Stimulated activated CD8-positive, alpha-beta memory T cell treated with anti-CD3 and anti-CD28 coated beads, Interleukin-2, amount 100 ng/mL, for 1 hour (primary cell): ENCODE measurements at regions not wholly inside any gene's neighbourhood (a gene's known extent, or its start where the extent isn't known, plus 50 kb on each side); places are given as distances from the start of the nearest gene placed in this dataset.

Experiments used
- DNase-seq, 2 donors: peaks; one replicate each; pipeline ENCODE4 v3.0.0-alpha.2; 2020; ENCODE audit warnings: low read depth in 2 of 2

- no peak for DNase-seq
Measured at GRCh38 chr6:43950051-43950605, 177.1 kb downstream of the MRPL14 start.

DNA sequence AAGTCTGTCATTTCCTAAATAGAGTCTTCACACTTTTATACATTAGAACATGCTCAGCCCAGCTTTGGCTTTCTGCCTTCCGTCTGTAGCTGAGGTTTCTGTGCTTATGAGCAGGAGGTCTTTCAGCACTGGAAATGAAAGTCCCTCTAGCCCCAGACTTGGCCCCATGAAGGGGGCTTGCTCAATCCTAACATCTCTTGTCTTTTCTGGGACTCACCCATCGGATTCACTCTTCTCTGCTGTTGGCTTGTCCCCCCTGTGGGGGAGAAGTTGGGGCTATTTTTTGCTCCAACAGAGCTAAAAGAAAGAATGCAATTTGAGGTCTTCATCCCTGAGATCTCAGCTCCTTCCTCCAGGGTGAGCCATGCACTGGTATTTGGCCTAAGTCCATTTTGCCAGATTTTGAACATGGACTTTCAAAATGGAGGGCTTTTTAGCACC, 177.7 kb downstream of the MRPL14 start:
- no peak for DNase-seq

DNA sequence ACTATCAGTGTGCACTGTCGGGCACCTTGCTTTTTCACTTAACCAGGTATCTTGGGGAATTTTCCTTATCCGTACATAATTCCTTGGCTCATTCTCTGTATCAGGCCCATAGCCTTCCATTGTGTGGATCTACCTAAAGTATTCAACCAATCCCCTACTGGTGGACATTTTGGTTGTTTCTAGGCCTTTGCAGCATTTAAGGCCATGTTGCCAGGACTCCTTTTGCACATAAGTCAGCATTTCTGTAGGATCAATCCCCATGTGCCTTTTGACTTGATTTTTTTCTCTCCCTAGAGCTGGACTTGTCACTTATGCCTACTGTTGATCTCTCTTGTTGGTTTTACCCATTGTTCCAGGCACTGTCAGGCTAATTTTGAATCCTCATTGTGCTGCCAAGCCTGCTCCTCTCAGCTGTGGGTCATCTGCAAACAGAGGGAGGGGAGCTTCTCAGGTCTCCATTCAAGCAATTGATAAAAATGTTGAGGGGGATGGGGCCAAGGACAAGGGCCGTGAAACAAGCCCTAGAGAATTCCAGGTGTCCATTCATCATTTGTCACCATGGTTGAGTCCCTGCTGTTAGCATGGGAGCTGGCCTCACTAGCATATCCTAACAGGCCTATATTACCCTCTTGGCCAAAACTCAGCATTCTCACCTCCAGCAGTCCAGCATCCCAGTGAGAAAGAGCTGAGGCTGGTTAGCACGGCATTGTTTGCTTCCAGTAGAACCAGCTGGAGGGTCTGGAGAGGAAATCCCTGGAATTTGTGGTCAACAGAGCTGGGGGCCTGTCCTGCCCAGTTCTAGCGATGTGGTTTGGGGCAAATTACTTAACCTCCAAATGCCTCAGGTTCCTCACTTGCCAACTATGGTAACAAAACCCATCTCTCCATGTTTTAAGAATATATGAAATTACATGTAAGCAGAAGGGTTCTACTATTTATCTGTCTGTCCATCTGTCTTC, 178.4 kb downstream of the MRPL14 start:
- no peak for DNase-seq

DNA sequence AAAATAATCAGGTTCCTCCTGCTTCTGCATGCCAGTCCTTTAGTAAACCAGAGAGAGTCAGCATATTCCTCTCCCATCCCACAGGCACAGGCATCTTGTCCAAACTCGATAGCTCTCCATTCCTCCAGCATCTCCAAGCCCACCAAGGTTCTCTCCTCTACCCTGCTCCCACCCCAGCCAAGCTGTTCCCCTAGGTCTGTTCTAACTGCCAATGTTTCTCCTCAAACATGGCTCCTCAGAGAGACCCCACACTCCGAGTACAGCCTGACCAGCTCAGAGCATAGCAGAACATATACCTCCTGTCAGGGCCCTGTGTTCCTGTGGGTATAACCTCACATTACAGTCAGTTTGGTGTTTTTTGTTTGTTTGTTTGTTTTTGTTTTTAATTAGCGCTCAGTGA, 177.8 kb downstream of the VEGFA start:
- DNase-seq: no peak

- no peak for DNase-seq
Measured at GRCh38 chr6:43946641-43947363, 176.8 kb downstream of the VEGFA start.

DNA sequence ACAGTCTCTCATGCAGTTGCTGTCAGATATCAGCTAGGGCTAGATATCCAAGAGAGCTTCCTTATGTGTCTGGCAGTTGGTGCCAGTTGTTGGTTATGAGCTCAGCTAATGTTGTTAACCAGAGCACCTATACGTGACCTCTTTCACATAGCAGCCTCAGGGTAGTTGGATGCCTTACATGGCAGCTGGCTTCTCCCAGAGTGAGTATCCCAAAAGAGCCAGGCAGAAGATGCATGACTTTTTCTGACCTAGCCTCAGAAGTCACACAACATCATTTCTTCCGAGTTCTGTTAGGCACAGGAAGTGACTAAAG, 175.7 kb downstream of the VEGFA start:
- no peak for DNase-seq

DNA sequence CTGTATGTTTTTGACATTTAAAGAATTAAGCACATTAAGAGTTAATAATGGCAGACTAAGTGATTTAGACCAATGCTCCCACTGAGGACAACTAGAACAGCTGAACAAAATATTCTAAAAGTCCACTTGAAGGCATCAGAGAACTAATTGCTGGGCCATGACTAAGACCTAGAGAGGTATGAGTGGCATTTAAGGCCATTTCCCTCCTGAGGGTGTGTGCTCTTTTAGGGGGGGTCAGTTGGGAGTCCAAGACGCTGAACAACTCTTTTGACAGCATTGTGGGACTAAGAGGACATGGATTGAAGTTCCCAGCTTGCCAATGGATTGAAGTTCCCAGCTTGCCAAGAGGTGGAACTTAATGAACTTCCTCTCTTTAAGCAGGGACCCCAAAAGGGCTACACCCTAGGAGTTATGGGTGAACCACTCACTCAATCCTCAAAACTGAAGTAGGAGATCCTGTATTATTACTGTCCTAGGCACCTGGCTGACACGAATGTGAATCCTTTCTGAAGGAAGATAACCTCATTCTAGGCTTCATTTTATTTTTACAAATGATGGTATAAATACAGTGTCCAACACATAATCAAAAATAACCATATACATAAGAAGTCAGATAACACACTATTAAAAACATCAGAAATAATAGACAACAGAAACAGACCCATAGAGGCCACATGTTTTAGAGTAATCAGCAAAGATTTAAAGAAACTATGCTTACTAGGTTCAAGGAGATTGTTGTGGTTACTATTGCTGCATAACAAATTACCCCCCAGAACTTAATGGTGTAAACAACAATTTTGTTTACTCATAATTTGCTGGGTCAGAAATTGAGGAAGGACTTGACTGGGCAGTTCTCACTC, 175.1 kb downstream of the VEGFA start:
- no peak for DNase-seq

- DNase-seq: no peak
Measured at GRCh38 chr6:43943781-43944250, 173.8 kb downstream of the VEGFA start.

GRCh38 chr6:43943099-43943766, 173.2 kb downstream of the VEGFA start:
- DNase-seq: no peak

DNA sequence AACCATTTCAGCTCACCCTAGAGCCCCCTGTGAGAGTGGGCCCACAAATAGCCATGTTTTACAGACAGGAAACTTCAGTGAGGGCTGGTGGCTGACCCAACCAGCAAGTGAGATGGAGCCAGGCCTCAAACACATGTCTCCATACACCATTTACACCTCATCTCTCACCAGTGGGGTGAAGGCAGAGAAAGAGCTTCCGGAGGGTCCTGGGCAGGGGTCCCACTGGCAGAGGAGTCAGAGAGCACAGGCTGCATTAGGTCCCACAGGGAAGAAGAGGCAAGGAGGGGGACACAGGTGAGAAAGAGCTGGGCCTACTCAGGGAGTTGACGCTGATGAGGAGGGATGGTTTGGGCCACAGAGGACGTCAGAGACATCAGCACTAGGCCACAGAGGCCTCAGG, 172.6 kb downstream of the VEGFA start:
- no peak for DNase-seq

DNA sequence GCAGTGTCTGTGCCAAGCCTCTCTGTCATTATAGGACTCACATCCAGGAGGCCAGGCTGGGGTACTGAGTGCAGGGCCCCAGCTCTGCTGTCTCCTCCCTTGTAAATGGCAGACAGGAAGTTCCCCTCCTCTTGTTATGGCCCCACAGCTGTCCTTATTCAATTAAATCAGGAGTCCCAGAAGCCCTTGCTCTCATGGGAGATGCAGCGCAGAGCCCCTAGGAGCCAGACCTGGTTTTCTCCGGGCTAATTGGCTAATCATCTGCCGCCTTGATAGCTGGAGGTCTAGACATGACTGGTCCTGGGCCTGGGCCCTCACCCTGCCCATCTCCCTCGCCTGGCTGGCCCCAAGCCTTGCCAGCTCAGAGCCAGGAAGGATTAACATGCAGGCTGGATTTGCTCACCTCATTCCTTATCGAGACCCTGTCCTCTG, 172.0 kb downstream of the VEGFA start:
- DNase-seq: no peak

- DNase-seq: no peak
Measured at GRCh38 chr6:43941174-43941573, 171.2 kb downstream of the VEGFA start.

GRCh38 chr6:43940393-43941087, 170.5 kb downstream of the VEGFA start:
- DNase-seq: no peak

DNA sequence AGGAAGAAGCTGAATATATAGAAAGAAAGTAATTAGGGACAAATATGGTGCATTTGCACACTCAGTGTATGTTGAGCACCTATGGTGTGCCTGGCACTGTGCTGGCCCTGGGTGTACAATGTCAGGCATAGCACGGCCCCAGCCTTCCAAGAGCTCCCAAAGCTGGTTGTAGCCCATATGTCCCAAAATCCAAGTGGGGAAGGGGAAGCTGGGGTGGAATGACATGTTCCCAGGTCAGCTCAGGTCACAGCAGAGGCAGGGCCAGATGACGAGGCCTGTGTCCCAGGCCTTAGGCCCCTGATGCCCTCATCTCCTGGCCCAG, 170.0 kb downstream of the VEGFA start:
- no peak for DNase-seq

GRCh38 chr6:43939281-43940070, 169.5 kb downstream of the VEGFA start:
- no peak for DNase-seq

DNA sequence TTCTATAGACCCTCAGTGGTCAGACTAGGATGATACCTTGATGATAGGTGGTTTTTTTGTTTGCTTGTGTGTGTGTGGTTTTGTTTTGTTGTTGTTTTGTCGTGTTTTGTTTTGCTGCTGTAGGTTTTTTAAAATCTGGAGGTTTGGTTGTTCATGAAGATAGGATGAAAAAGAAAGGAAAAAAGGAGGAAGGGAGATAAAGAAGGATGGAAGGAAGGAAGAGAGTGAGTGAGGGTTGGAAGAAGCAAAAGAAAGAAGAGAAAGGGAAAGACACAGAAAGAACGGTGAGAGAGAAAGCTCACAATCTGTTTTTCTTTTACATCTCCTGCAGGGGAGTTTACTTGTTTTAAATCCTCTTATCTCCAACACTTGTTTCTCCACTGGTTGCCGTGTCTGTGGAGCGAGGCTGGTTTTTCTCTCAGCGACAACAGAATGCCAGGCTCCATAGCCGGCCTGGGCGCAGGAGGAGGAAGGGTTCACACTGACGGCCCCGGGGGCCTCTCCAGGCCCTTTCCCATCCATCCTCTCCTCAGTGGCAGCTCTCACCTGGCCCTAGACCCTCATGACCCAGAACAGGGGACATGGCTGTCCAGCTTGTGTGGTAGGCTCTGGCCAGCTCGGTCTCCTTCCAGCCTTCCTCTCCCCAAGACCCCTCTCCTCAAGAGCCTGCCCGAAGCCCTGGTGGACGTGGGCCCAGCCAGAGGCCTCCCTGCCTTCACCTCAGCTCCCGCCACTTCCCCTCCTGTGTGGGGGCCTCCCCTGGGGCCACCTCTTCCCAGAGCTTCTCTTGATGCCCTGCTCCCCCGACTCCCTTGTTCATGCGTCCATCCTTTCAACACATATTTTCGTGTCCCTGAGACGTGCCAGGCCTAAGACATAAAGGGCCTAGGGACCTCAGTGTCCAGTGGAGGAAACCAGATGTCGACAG, 168.4 kb downstream of the VEGFA start:
- DNase-seq: no peak

DNA sequence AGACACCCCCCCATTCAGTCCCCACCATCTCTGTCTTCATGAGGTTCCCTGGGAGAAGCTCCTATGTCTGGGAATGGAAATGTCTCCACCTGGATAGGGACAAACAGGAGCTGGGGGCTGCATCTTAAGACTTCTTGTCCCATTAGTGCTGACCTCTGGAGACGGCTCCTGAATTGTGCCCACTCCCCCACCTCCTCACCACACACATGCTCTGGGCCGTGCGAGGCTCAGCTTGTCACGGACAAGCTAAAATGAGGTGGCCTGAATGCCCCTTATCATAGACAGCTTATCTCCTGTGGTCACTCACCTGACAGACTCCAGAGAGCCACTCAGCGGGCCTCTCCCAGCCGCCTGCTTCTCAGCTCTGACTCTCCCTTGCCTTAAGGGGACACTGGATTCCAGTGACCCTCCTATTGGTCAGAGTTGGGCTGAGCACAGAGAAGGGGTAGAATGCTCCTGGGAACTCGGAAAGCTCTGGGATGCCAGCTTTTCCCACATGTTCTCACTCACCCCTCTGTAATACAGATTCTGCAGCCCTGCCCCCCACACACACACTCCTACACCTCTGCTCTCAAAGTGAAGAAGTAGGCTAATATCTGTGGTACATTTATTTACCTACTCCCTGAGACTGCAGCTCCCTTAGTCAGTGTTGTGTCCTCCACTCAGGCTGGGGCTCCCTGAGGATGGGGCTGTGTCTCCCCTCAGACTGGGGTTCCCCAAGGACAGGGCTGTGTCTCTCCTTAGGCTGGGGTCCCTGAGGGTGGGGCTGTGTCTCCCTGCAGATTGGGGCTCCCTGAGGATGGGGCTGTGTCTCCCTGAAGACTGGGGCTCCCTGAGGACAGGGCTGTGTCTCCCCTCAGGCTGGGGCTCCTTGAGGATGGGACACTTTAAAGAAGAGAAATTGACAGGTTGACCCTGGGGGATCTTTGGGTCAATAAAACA, 167.5 kb downstream of the VEGFA start:
- no peak for DNase-seq

GRCh38 chr6:43936476-43936875, 166.5 kb downstream of the VEGFA start:
- DNase-seq: no peak
